ENCODE measurements at regions not wholly inside any gene's neighbourhood (a gene's known extent, or its start where the extent isn't known, plus 50 kb on each side); places are given as distances from the start of the nearest gene placed in this dataset.

- Histone ChIP-seq H3K36me3 (no peaks in the 10 kb centered on the region), H3K27me3 (ENCODE audit: insufficient read depth, low read depth, severe bottlenecking) (no peaks in the 10 kb centered on the region), H3K9me3 (ENCODE audit: severe bottlenecking) (no peaks in the 10 kb centered on the region), H3K27ac (no peak overlapping the region), H3K4me3 (ENCODE audit: low read depth, low read length) (no peak overlapping the region)
- DNase-seq: no peak
- no peak for TF ChIP-seq CTCF (IDR thresholded peaks at IDR 0.05; ENCODE audit: low read depth, low read length)
These were observed 216.1 kb upstream of the ROPN1 start for GRCh38 chr3:124207873-124208485.

GRCh38 chr3:124209426-124209825, 217.5 kb upstream of the ROPN1 start:
- TF ChIP-seq CTCF (IDR thresholded peaks at IDR 0.05; ENCODE audit: low read depth, low read length): no peak
- Histone ChIP-seq H3K27ac (no peak overlapping the region), H3K36me3 (no peaks in the 10 kb centered on the region), H3K27me3 (ENCODE audit: insufficient read depth, low read depth, severe bottlenecking) (no peaks in the 10 kb centered on the region), H3K4me3 (ENCODE audit: low read depth, low read length) (no peak overlapping the region), H3K9me3 (ENCODE audit: severe bottlenecking) (no peaks in the 10 kb centered on the region)
- DNase-seq: no peak

- Histone ChIP-seq H3K27me3 (ENCODE audit: insufficient read depth, low read depth, severe bottlenecking) (no peaks in the 10 kb centered on the region), H3K9me3 (ENCODE audit: severe bottlenecking) (no peaks in the 10 kb centered on the region), H3K27ac (no peak overlapping the region), H3K36me3 (no peaks in the 10 kb centered on the region), H3K4me3 (ENCODE audit: low read depth, low read length) (no peak overlapping the region)
- no peak for DNase-seq
- TF ChIP-seq CTCF (IDR thresholded peaks at IDR 0.05; ENCODE audit: low read depth, low read length): no peak
These were observed 219.0 kb upstream of the ROPN1 start for GRCh38 chr3:124210899-124211298.

GRCh38 chr3:124213641-124214040, 221.7 kb upstream of the ROPN1 start:
- no peak for DNase-seq
- Histone ChIP-seq H3K27me3 (ENCODE audit: insufficient read depth, low read depth, severe bottlenecking) (no peaks in the 10 kb centered on the region), H3K9me3 (ENCODE audit: severe bottlenecking) (no peaks in the 10 kb centered on the region), H3K4me3 (ENCODE audit: low read depth, low read length) (no peak overlapping the region), H3K27ac (no peak overlapping the region), H3K36me3 (no peaks in the 10 kb centered on the region)
- TF ChIP-seq CTCF (IDR thresholded peaks at IDR 0.05; ENCODE audit: low read depth, low read length): no peak

- no peak overlapping the region for H3K27ac ChIP-seq
- H3K36me3 ChIP-seq: no peaks in the 10 kb centered on the region
- H3K27me3 ChIP-seq (ENCODE audit: insufficient read depth, low read depth, severe bottlenecking): no peaks in the 10 kb centered on the region
- no peak overlapping the region for H3K4me3 ChIP-seq (ENCODE audit: low read depth, low read length)
- TF ChIP-seq CTCF (IDR thresholded peaks at IDR 0.05; ENCODE audit: low read depth, low read length): no peak
- H3K9me3 ChIP-seq (ENCODE audit: severe bottlenecking): no peaks in the 10 kb centered on the region
- no peak for DNase-seq
These were observed 225.6 kb upstream of the ROPN1 start for GRCh38 chr3:124217542-124217941.

- H3K27me3 ChIP-seq (ENCODE audit: insufficient read depth, low read depth, severe bottlenecking): no peaks in the 10 kb centered on the region
- no peak overlapping the region for H3K27ac ChIP-seq
- DNase-seq: no peak
- H3K9me3 ChIP-seq (ENCODE audit: severe bottlenecking): no peaks in the 10 kb centered on the region
- H3K36me3 ChIP-seq: no peaks in the 10 kb centered on the region
- TF ChIP-seq CTCF (IDR thresholded peaks at IDR 0.05; ENCODE audit: low read depth, low read length): no peak
- H3K4me3 ChIP-seq (ENCODE audit: low read depth, low read length): no peak overlapping the region
These were observed 229.5 kb upstream of the ROPN1 start for GRCh38 chr3:124221422-124221821.
